Ascending aorta (tissue), 2 donors: ENCODE measurements at regions not wholly inside any gene's neighbourhood (a gene's known extent, or its start where the extent isn't known, plus 50 kb on each side); places are given as distances from the start of the nearest gene placed in this dataset.

Experiments
- DNase-seq, 2 donors: peaks; one replicate each; pipeline ENCODE4 v3.0.0-alpha.2; 2019; ENCODE audit warnings: low spot score in 2 of 2
- H3K27ac ChIP-seq, 2 donors: fragments of 200-600 bp; sonication (generic); one replicate each; pipeline ENCODE4 v1.5.1; 2016 to 2017; ENCODE audit warnings: mild to moderate bottlenecking in 1 of 2
- H3K27me3 ChIP-seq: fragments of 200-600 bp; sonication (generic); one replicate; pipeline ENCODE4 v1.5.1; 2017
- H3K36me3 ChIP-seq, 2 donors: fragments of 200-600 bp; sonication (generic); one replicate each; pipeline ENCODE4 v1.5.1; 2016
- H3K4me1 ChIP-seq, 2 donors: fragments of 200-600 bp; sonication (generic); one replicate each; pipeline ENCODE4 v1.5.1; 2016 to 2017; ENCODE audit warnings: mild to moderate bottlenecking in 1 of 2
- H3K4me3 ChIP-seq, 2 donors: fragments of 200-600 bp; sonication (generic); one replicate each; pipeline ENCODE4 v1.5.1; 2016 to 2017; ENCODE audit warnings: mild to moderate bottlenecking in 1 of 2
- H3K9me3 ChIP-seq, 2 donors: fragments of 200-600 bp; sonication (generic); one replicate each; pipeline ENCODE4 v1.5.1; 2016
- intact Hi-C: fragments of 100-400 bp; cut with DNase I; formaldehyde crosslinking; loops from one replicate; pipeline ENCODE4 v1.15.1; 2023
- TF ChIP-seq, protein P1 (sequence below), 3 experiments: fragments of 200-600 bp in 2 of 3; fragments of 450-650 bp in 1 of 3; sonication (generic) in 2 of 3; IDR thresholded peaks; one replicate each; pipeline ENCODE4 v1.5.1; 2016 to 2019; ENCODE audit warnings: antibody characterized with exemption in 3 of 3, mild to moderate bottlenecking in 1 of 3, moderate library complexity in 1 of 3

DNA sequence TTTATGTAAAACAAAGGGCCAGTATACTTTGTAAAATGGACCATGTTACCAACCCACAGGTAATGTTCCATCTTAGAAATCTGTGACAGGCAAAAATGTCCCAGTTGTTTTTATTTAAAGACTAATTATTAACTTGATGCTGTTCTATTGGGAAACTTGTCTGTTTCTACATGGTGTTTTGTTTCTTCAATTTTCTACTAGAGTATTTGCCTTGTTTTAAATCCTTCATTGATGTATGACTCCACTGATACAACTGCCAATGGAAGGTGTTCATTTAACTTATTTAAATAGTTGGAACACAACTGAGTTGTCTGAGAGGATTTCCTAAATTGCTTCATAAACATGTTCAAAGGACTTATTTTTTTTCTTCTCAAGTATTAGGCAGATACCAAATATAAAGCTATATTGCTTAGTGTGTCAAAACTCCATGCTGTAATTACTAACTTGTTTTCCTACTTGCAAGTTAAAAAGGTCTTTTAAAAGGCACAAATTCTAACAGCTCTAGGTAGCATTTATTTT, 152.0 kb upstream of the XPO1 start:
- TF ChIP-seq, protein P1, sequence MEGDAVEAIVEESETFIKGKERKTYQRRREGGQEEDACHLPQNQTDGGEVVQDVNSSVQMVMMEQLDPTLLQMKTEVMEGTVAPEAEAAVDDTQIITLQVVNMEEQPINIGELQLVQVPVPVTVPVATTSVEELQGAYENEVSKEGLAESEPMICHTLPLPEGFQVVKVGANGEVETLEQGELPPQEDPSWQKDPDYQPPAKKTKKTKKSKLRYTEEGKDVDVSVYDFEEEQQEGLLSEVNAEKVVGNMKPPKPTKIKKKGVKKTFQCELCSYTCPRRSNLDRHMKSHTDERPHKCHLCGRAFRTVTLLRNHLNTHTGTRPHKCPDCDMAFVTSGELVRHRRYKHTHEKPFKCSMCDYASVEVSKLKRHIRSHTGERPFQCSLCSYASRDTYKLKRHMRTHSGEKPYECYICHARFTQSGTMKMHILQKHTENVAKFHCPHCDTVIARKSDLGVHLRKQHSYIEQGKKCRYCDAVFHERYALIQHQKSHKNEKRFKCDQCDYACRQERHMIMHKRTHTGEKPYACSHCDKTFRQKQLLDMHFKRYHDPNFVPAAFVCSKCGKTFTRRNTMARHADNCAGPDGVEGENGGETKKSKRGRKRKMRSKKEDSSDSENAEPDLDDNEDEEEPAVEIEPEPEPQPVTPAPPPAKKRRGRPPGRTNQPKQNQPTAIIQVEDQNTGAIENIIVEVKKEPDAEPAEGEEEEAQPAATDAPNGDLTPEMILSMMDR (IDR thresholded peaks at IDR 0.05) = no peak
- Histone ChIP-seq H3K27ac (no peak overlapping the region), H3K27me3 (no peaks in the 10 kb centered on the region), H3K4me3 (no peak overlapping the region), H3K36me3 (no peaks in the 10 kb centered on the region), H3K9me3 (no peaks in the 10 kb centered on the region), H3K4me1 (no peaks in the 10 kb centered on the region)
- DNase-seq = no peak
- intact Hi-C loops = loop anchor here (5.0 to 10.0 kb wide), 2 partner anchors 815 to 1017 kb away; partner anchors contain the start of genes EHBP1 and TMEM17

DNA sequence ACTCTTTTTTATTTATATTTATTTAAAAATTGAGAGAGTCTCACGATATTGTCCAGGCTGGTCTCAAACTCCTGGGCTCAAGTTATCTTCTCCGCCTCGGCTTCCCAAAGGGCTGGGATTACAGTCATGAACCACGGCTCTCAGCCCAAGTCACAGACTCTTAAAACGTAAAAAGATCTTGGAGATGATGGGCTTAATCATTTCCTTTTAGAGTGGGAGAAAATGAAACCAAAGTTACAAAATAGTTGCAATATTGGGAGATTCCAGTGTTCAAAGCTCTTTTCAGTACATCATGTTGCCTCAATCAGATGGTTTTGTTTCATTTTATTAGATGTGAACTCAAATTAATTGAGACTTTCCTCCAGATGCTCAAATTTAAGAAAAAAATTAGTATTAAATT, 151.4 kb upstream of the XPO1 start:
- Histone ChIP-seq H3K27ac (no peak overlapping the region), H3K27me3 (no peaks in the 10 kb centered on the region), H3K4me1 (no peaks in the 10 kb centered on the region), H3K4me3 (no peak overlapping the region), H3K9me3 (no peaks in the 10 kb centered on the region), H3K36me3 (no peaks in the 10 kb centered on the region)
- intact Hi-C loops = no loop called here
- DNase-seq = no peak
- TF ChIP-seq, protein P1 (IDR thresholded peaks at IDR 0.05) = no peak

DNA sequence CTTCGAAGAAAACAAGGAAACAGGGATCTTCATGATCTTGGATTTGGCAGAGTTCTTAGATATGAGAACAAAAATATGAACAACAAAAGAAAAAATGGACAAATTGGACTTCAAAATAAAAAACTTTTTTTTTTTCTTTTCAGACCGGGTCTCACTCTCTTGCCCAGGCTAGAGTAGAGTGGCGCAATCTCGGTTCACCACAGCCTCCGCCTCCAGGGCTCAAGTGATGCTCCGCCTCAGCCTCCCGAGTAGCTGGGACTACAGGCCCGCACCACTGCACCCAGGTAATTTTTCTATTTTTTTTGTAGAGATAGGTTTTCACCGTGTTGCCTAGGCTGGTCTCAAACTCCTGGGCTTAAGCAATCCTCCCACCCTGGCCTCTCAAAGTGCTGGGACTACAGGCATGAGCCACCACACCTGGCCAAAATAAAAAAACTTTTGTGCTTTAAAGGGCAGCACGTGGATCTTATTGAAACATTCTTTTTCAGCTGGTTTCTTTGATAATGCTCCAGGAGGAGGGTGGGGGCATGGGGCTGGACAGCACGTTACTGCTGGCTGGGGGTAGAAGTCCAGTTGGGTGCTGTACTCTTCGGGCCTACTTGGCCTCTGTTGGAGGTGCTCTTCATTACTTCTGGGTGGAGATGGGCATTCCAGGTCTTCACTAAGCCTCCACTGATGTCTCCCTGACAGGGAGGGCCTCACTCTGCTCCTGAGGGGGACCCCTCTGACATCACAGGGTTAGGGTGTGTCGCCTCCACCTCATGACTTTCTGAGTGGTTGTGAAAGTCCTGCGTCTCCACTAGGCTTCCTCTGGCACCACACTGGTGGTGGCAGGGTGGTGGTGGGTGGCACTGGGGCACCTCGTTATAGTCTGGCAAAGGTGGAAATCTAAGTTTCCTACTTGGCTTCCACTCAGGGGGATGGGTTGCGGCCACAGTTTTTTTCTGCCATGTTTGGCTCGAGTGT, 150.5 kb upstream of the XPO1 start:
- no peak for DNase-seq
- no peak overlapping the region for H3K27ac ChIP-seq
- no peak overlapping the region for H3K4me3 ChIP-seq
- H3K4me1 ChIP-seq = no peaks in the 10 kb centered on the region
- H3K27me3 ChIP-seq = no peaks in the 10 kb centered on the region
- intact Hi-C loops = no loop called here
- no peaks in the 10 kb centered on the region for H3K9me3 ChIP-seq
- H3K36me3 ChIP-seq = no peaks in the 10 kb centered on the region
- TF ChIP-seq, protein P1 (IDR thresholded peaks at IDR 0.05) = no peak

DNA sequence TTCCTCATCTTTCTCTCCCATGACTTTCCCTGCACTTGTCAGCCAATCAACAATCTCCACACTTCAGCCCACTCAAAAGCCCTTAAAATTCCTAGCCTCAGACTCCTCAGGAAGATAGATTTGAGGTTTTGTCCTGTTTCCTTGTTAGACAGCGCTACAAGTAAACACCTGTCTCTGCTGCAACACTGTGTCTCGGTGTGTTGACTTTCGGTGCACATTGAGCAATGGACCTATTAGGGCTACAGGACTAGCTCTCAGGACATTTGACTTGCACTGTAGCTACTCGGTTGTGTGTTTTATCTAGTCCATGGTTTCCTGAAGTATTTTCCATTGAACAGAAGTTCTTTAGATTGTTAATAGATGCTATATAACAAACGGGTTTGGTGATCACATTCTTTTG, 140.9 kb upstream of the XPO1 start:
- H3K9me3 ChIP-seq = no peaks in the 10 kb centered on the region
- no peak overlapping the region for H3K4me3 ChIP-seq
- DNase-seq = no peak
- no peaks in the 10 kb centered on the region for H3K27me3 ChIP-seq
- TF ChIP-seq, protein P1 (IDR thresholded peaks at IDR 0.05) = no peak
- H3K4me1 ChIP-seq = no peaks in the 10 kb centered on the region
- intact Hi-C loops = no loop called here
- no peaks in the 10 kb centered on the region for H3K36me3 ChIP-seq
- H3K27ac ChIP-seq = no peak overlapping the region

DNA sequence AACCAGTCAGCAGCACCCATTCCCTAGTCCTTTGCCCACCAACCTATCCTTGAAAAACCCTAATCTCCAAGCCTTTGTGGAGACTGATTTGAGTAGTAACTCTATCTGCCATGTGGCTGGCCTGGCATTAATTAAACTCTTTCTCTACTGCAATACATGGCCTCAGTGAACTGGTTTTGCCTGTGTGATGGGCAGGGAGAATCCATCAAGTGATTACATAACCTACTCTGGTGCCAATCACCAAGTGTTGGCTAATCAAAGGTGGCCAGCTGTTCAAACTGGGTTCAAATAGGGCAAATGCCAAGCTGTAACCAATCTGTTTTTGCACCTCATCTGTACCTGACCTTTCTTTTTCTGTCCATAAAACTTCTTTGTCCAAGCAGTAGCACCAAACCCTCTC, 139.8 kb upstream of the XPO1 start:
- intact Hi-C loops = no loop called here
- TF ChIP-seq, protein P1 (IDR thresholded peaks at IDR 0.05) = no peak
- Histone ChIP-seq H3K4me3 (no peak overlapping the region), H3K27ac (no peak overlapping the region), H3K4me1 (no peaks in the 10 kb centered on the region), H3K36me3 (no peaks in the 10 kb centered on the region), H3K9me3 (no peaks in the 10 kb centered on the region), H3K27me3 (no peaks in the 10 kb centered on the region)
- no peak for DNase-seq
